ENCODE measurements at regions not wholly inside any gene's neighbourhood (a gene's known extent, or its start where the extent isn't known, plus 50 kb on each side); places are given as distances from the start of the nearest gene placed in this dataset.

DNA sequence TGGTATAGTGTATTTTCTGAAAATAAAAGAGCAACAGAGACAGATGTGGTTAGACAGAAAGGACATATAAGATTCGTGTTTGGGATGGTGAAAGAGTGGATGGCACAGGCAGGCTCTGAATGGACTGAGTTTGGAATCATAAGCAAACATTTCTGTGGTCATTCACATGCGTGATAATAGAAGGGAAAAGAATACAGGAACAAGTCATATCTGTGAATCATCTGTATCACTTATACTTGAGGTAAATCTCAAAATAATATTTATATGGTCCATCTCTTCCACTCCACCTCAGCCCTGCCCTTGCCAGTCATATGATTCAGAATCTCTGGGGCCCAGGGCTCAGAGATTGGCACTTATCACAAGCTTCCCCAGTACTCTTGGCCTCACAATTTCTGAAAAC lies 535.1 kb downstream of the BCKDHB start:
- TF ChIP-seq CTCF (conservative IDR thresholded peaks at IDR 0.05 in 1 of 2, IDR thresholded peaks at IDR 0.05 in 1 of 2; ENCODE audit: extremely low read depth in 1 of 2, insufficient read depth in 1 of 2, low read depth in 1 of 2, low read length in 2 of 2) (no peak), EZH2 (IDR thresholded peaks at IDR 0.05; ENCODE audit: borderline replicate concordance, low read length) (no peak)
